ENCODE measurements at regions not wholly inside any gene's neighbourhood (a gene's known extent, or its start where the extent isn't known, plus 50 kb on each side); places are given as distances from the start of the nearest gene placed in this dataset.

DNA sequence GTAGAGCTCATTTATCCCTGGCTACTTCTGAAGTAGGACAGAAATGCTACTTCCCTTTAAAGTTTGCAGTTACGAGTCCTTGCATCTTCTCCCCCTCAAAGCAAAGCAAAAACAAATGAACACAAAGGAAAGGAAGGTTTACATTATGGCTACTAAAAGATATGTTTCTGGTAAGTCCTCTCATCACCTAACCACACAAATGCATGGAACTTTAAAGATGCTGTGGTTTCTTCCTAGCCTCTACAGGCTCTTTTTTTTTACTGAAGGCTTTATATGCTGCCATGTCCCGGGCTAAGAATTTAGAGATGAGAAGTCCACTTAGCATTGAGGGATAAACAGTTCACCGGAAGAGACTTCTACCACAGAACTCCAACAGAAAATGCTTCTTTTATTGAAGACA is 291.2 kb downstream of the SS18 start:
- Histone ChIP-seq H3K4me3 (no peak overlapping the region), H3K27me3 (no peaks in the 10 kb centered on the region), H3K27ac (no peak overlapping the region), H3K4me1 (no peaks in the 10 kb centered on the region), H3K36me3 (ENCODE audit: low read depth, missing control alignments) (no peaks in the 10 kb centered on the region), H3K9me3 (no peaks in the 10 kb centered on the region)
- TF ChIP-seq, protein P1, sequence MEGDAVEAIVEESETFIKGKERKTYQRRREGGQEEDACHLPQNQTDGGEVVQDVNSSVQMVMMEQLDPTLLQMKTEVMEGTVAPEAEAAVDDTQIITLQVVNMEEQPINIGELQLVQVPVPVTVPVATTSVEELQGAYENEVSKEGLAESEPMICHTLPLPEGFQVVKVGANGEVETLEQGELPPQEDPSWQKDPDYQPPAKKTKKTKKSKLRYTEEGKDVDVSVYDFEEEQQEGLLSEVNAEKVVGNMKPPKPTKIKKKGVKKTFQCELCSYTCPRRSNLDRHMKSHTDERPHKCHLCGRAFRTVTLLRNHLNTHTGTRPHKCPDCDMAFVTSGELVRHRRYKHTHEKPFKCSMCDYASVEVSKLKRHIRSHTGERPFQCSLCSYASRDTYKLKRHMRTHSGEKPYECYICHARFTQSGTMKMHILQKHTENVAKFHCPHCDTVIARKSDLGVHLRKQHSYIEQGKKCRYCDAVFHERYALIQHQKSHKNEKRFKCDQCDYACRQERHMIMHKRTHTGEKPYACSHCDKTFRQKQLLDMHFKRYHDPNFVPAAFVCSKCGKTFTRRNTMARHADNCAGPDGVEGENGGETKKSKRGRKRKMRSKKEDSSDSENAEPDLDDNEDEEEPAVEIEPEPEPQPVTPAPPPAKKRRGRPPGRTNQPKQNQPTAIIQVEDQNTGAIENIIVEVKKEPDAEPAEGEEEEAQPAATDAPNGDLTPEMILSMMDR (IDR thresholded peaks at IDR 0.05), result no peak
- no peak for TF ChIP-seq POLR2A (IDR thresholded peaks at IDR 0.05)
- WGBS, 2 donors, result 84 to 92% methylated on average over 3 of the region's 3 CpGs
- intact Hi-C loops (cut with DNase I; ENCODE audit: low total_unique reads), result no loop called here
- no peak for DNase-seq

- TF ChIP-seq, protein P1 (IDR thresholded peaks at IDR 0.05), result no peak
- TF ChIP-seq POLR2A (IDR thresholded peaks at IDR 0.05), result no peak
- Histone ChIP-seq H3K27me3 (no peaks in the 10 kb centered on the region), H3K36me3 (ENCODE audit: low read depth, missing control alignments) (no peaks in the 10 kb centered on the region), H3K27ac (no peak overlapping the region), H3K4me1 (no peaks in the 10 kb centered on the region), H3K4me3 (no peak overlapping the region), H3K9me3 (no peaks in the 10 kb centered on the region)
- intact Hi-C loops (cut with DNase I; ENCODE audit: low total_unique reads), result no loop called here
- no peak for DNase-seq
- 83 to 85% methylated on average over 4 of the region's 4 CpGs for WGBS, 2 donors
Measured at GRCh38 chr18:25798046-25798445, 292.4 kb downstream of the SS18 start.

GRCh38 chr18:25795213-25795612 is 295.2 kb downstream of the SS18 start:
- Histone ChIP-seq H3K27ac (no peak overlapping the region), H3K4me1 (no peaks in the 10 kb centered on the region), H3K4me3 (no peak overlapping the region), H3K9me3 (no peaks in the 10 kb centered on the region), H3K36me3 (ENCODE audit: low read depth, missing control alignments) (no peaks in the 10 kb centered on the region), H3K27me3 (no peaks in the 10 kb centered on the region)
- 39 to 52% methylated on average over 10 of the region's 10 CpGs for WGBS, 2 donors
- intact Hi-C loops (cut with DNase I; ENCODE audit: low total_unique reads), result no loop called here
- no peak for DNase-seq
- no peak for TF ChIP-seq POLR2A (IDR thresholded peaks at IDR 0.05)
- TF ChIP-seq, protein P1 (IDR thresholded peaks at IDR 0.05), result no peak

DNA sequence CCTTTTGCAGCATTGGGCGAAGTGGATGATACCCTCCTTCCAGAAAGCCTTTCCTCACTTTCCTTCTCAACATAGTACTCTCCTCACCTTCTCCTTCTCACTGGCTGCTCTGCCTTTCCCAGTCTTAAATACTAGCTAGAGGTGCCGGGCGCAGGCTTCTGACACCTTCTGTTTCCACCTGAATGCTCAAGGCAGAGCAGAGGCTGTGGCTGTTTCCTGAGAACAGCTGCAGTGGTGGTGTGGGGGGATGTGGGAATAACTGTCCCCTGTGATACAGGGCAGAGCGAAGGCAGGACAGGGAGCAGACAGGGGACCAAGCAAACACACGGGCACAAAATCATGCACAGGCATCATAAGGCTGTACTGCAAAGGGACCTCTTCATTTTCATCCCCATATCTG is 303.1 kb downstream of the SS18 start:
- WGBS, 2 donors, result 94 to 96% methylated on average over 5 of the region's 5 CpGs
- intact Hi-C loops (cut with DNase I; ENCODE audit: low total_unique reads), result no loop called here
- DNase-seq, result no peak
- H3K9me3 ChIP-seq, result no peaks in the 10 kb centered on the region
- H3K27ac ChIP-seq, result no peak overlapping the region
- TF ChIP-seq POLR2A (IDR thresholded peaks at IDR 0.05), result no peak
- TF ChIP-seq, protein P1 (IDR thresholded peaks at IDR 0.05), result no peak
- H3K4me1 ChIP-seq, result no peaks in the 10 kb centered on the region
- H3K4me3 ChIP-seq, result no peak overlapping the region
- H3K27me3 ChIP-seq, result no peaks in the 10 kb centered on the region
- H3K36me3 ChIP-seq (ENCODE audit: low read depth, missing control alignments), result no peaks in the 10 kb centered on the region

DNA sequence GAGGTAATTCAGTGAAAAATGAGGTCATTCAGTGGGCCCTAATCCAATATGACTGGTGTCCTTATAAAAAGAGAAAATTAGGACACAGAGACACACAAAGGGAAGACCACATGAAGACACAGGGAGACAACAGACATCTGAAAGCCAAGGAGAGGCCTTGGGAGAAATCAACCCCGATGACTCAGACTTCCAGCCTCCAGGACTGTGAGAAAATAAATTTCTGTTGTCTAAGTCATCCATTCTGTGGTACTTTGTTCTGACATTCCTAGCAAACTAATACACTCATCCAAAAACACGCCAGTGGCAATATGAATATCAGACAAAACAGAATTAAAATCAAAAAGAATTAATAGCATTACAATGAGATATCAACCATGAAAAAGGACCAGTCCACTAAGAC is 303.7 kb downstream of the SS18 start:
- Histone ChIP-seq H3K27ac (no peak overlapping the region), H3K9me3 (no peaks in the 10 kb centered on the region), H3K4me3 (no peak overlapping the region), H3K36me3 (ENCODE audit: low read depth, missing control alignments) (no peaks in the 10 kb centered on the region), H3K4me1 (no peaks in the 10 kb centered on the region), H3K27me3 (no peaks in the 10 kb centered on the region)
- DNase-seq, result no peak
- intact Hi-C loops (cut with DNase I; ENCODE audit: low total_unique reads), result no loop called here
- 85 to 93% methylated on average over 2 of the region's 2 CpGs for WGBS, 2 donors
- TF ChIP-seq POLR2A (IDR thresholded peaks at IDR 0.05), result no peak
- TF ChIP-seq, protein P1 (IDR thresholded peaks at IDR 0.05), result no peak
